Dermis microvascular lymphatic vessel endothelial cell (primary cell): ENCODE measurements at regions not wholly inside any gene's neighbourhood (a gene's known extent, or its start where the extent isn't known, plus 50 kb on each side); places are given as distances from the start of the nearest gene placed in this dataset.

Experiments
- DNase-seq, 2 donors: peaks; one replicate each; pipeline versions ENCODE4 v3.0.0 to v3.0.0-alpha.2; 2010; ENCODE audit warnings: low read depth in 2 of 2

DNA sequence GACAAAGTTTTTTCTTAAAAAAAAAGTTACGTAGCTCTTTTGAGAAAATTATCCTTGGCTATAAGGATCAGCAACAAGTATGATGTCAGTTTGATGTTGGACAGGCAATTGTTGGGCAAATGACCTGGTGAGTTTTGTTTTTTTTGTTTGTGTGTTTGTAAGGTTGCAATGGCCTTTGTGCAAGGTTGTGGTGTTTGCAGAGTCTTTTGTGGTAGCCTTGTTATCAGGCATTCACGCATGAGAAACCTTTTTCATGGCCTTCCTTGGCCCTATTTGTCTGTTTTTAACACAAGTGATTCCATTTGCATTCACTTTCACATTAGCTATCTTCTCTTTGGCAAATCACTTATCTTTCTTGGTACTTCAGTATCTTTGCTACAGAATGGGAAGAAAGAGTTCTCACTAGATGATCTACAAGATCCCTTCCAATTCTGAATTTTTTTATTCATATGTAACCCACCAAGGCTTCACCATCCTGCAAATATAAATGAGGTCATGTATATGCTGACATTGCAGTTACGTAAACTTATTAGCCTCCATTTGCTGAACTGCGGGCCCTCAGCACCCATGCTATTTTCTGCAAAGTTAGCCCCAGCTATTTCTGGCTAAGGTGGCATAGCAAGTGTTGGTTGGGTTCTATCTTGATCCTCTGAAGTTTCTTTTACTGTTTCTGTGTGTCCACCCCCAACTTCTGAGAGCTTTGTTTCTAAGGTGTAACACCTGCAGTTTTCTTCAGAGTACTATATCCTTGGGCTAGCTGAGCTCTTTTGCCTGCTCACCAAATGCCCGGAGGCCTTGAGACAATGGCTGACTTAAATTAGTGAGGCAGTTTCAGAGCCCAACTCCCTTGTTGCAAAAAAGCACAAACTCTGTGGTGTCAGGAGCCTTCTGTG lies 667.1 kb downstream of the IRS1 start:
- DNase-seq, result no peak

GRCh38 chr2:226131299-226131784 lies 668.3 kb downstream of the IRS1 start:
- DNase-seq, result no peak

GRCh38 chr2:226130192-226130591 lies 669.4 kb downstream of the IRS1 start:
- no peak for DNase-seq

DNA sequence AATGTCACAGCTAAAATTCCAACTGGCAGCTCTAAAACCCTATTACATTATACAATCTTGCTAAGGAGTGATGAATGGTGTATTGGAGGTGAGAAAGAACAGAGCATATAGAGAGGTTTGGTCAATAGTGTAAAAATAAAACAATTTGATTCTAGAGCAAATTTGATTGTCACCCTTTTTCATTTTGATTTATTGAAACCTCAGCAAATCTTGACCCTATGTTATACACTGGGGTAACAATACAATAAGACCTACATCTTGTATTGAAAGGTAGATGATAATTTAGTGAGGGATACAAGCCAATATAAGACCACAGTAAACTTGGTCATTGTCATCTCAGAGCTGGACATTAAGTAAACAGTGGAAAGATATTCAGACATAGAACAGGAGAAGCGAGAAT lies 671.9 kb downstream of the IRS1 start:
- no peak for DNase-seq

DNA sequence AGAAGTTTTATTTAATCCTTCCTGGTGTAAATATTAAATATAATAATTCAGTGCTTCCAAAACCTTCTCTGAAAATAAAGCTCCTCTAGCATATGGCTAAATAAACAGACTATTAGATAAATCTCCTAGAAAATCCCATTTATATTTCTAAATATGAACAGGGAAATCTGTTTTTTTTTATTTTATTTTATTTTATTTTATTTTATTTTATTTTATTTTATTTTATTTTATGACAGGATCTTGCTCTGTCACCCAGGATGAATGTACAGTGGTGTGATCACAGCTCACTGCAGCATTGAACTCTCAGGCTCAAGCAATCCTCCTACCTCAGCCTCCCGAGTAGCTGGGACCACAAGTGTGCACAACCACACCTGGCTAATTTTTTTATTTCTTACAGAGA lies 673.5 kb downstream of the IRS1 start:
- no peak for DNase-seq

- DNase-seq, result no peak
Observed at GRCh38 chr2:226125176-226125883, 674.3 kb downstream of the IRS1 start.

- DNase-seq, result no peak
Observed at GRCh38 chr2:226124548-226125011, 675.0 kb downstream of the IRS1 start.

DNA sequence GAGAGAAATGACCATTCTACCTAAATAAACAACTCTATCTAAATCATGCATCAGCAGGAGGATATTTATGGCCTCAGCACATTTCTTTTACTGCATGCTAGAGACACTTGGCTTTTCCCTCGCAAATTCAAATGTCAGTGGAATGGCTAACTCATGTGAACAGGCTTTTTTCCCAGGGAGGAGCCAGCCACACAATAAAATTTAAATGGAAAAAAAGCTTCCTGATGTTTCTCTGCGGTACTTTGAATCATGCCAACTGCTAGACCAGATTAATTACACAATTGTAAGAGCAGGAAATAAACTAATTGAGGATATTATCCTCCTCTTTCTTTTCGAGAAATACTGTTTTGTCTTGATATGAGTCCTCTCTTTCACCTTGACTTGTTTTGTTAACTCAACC lies 676.3 kb downstream of the IRS1 start:
- DNase-seq, result no peak

DNA sequence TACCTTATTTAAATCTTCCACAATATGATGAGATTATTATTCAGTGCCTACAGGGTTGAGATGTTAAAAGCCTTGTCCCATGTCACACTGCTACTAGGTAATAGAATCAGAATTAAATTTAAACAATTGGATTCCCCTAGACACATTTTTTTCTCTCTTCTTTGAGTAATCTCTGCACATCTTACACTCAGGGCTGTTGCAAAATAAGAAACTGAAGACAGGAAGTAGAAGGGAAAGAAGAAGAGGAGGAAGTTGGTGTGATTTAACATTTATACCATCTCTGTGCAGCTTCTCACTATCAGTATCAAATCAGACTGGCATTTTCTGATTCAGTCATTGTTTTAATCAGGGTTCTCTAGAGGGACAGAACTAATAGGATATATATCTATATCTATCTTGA lies 677.6 kb downstream of the IRS1 start:
- no peak for DNase-seq

DNA sequence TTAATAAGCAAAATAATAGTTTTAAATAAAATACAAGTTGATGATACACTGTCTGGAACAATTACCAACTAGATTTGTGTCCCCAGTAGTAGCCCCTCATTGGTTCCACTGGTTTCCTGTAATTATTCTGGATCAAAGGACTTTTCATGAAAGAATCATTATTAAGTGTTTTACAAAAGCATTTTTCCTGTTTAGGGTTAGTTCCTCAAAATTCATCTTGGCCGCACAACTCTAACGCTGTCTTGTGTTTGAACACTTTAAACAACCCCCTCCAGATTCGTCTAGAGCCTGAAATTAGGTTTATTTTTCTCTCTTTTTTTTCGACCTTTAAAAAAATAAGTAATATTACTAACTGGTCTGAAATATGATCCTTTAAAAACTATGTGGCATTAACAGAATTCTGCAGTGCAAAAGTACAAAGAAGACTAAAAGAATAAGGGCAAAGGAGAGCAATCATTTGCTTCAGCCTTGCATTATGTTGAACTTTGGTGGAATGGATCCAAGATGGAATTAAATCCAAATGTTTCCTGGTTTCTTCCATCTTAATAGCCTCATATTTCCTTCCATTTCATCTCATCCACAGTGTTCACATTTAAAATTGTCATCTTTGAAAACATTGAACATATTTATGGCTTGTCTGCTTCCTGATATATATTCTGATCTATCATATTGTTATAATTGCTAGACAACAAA lies 678.4 kb downstream of the IRS1 start:
- DNase-seq, result no peak

GRCh38 chr2:226118471-226119429 lies 680.9 kb downstream of the IRS1 start:
- no peak for DNase-seq

GRCh38 chr2:226117510-226118065 lies 682.0 kb downstream of the IRS1 start:
- no peak for DNase-seq

GRCh38 chr2:226116346-226116745 lies 683.3 kb downstream of the IRS1 start:
- DNase-seq, result no peak

GRCh38 chr2:226115832-226116200 lies 683.8 kb downstream of the IRS1 start:
- no peak for DNase-seq

GRCh38 chr2:226115102-226115831 lies 684.4 kb downstream of the IRS1 start:
- DNase-seq, result no peak

DNA sequence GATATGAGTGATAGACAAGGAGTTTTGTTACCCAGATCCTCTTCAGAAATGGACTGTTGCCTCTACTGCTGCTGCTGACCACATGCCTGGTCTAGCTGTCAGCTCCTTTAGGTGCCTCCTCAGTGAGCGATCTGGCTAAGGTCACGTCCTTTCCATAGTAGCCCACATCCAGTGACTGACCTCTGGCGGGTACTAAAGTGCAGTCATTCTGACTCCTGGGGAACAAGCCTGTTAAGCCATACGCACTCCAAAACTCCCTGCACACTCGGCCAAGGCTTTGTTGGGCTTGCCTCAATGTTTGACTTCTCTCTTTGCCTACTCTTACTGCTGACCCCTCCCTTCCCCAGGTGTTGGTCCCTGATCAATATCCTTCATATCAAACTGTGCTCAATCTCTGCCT lies 685.2 kb downstream of the IRS1 start:
- no peak for DNase-seq

DNA sequence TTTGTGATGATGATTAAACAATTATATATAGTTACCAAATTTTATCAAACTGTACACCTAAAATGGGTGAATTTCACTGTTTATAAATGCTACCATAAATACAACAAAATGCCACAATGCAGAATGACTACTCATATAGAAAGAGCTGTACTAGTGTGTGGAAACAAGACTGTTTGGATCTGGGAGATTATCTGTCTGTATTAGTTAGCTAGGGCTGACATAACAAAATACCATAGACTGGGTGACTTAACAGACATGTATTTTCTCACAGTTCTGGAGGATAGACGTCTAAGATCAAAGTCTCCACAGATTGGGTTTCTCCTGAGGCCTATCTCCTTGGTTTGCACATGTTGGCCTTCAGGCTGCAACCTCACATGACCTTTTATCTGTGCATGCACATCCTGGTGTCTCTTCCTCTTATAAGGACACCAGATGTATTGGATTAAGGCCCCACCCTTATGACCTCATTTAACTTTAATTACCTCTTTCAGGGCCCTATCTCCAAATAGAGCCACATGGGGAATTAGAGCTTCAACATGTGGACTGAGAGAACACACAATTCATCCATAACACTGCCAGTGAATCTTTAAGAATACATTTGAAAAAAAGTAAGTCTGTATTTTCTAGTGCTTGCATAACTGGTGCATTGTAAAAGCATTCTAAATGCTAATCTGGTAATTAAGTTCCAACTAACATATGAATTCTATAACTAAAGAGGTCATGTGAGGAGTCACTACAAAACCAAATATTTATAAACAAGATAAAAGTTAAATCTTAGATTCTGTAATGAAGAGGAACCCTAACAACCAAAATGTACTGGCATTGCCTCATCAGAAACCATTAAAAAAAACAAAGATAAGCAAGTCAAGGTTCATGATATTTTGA lies 699.6 kb downstream of the NYAP2 start:
- DNase-seq, result no peak

GRCh38 chr2:226095058-226095457 lies 695.5 kb downstream of the NYAP2 start:
- no peak for DNase-seq

DNA sequence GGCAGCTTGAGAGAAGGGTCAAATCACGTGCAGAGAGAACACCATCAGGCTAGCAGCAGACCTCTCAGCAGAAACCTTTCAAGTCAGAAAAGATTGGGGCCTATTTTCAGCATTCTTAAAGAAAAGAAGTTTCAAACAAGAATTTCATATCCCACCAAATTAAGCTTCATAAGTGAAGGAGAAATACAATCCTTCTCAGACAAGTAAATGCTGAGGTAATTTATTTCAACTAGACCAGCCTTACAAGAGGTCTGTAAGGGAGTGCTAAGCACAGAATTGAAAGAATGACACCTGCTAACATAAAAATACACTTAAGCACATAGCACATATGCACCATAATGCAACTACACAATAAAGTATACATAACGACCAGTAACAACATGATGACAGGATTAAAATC lies 693.9 kb downstream of the NYAP2 start:
- no peak for DNase-seq
